ENCODE measurements at regions not wholly inside any gene's neighbourhood (a gene's known extent, or its start where the extent isn't known, plus 50 kb on each side); places are given as distances from the start of the nearest gene placed in this dataset.

GRCh38 chr4:130563185-130563888, 1467.4 kb downstream of the C4orf33 start:
- Histone ChIP-seq H3K4me3 (ENCODE audit: low read length) (no peak overlapping the region), H2AFZ (ENCODE audit: low read depth, low read length) (no peak overlapping the region), H3K9ac (ENCODE audit: low read length) (no peak overlapping the region), H3K79me2 (ENCODE audit: low read length) (no peaks in the 10 kb centered on the region), H3K4me2 (ENCODE audit: low read length) (no peak overlapping the region), H3K4me1 (ENCODE audit: low read length) (no peaks in the 10 kb centered on the region), H3K27me3 (ENCODE audit: low read depth, low read length) (no peaks in the 10 kb centered on the region), H3K36me3 (replicated peaks; ENCODE audit: low read depth, low read length) (no peaks in the 10 kb centered on the region), H3K9me3 (ENCODE audit: insufficient read depth, low read length) (no peaks in the 10 kb centered on the region), H4K20me1 (ENCODE audit: insufficient read depth, low read length) (no peaks in the 10 kb centered on the region), H3K27ac (ENCODE audit: low read length) (no peak overlapping the region)
- TF ChIP-seq CTCF (IDR thresholded peaks at IDR 0.05; ENCODE audit: low read depth, low read length) (peak; percentile 33), EZH2phosphoT487 (IDR thresholded peaks at IDR 0.05; ENCODE audit: low read depth) (no peak)

GRCh38 chr4:130563889-130564418, 1468.0 kb downstream of the C4orf33 start:
- no peak for TF ChIP-seq EZH2phosphoT487 (IDR thresholded peaks at IDR 0.05; ENCODE audit: low read depth)
- TF ChIP-seq CTCF (IDR thresholded peaks at IDR 0.05; ENCODE audit: low read depth, low read length), result no peak
- H3K4me1 ChIP-seq (ENCODE audit: low read length), result no peaks in the 10 kb centered on the region
- H3K79me2 ChIP-seq (ENCODE audit: low read length), result no peaks in the 10 kb centered on the region
- H3K9me3 ChIP-seq (ENCODE audit: insufficient read depth, low read length), result peaks cover 6% of the 10 kb centered on the region; the same call in 1 of the 2 replicates
- no peak overlapping the region for H3K4me2 ChIP-seq (ENCODE audit: low read length)
- H3K36me3 ChIP-seq (replicated peaks; ENCODE audit: low read depth, low read length), result no peaks in the 10 kb centered on the region
- no peaks in the 10 kb centered on the region for H3K27me3 ChIP-seq (ENCODE audit: low read depth, low read length)
- H2AFZ ChIP-seq (ENCODE audit: low read depth, low read length), result no peak overlapping the region
- H3K9ac ChIP-seq (ENCODE audit: low read length), result no peak overlapping the region
- H3K27ac ChIP-seq (ENCODE audit: low read length), result no peak overlapping the region
- no peak overlapping the region for H3K4me3 ChIP-seq (ENCODE audit: low read length)
- no peaks in the 10 kb centered on the region for H4K20me1 ChIP-seq (ENCODE audit: insufficient read depth, low read length)

GRCh38 chr4:130568746-130569145, 1472.8 kb downstream of the C4orf33 start:
- H3K4me3 ChIP-seq (ENCODE audit: low read length), result no peak overlapping the region
- no peak overlapping the region for H3K9ac ChIP-seq (ENCODE audit: low read length)
- H3K36me3 ChIP-seq (replicated peaks; ENCODE audit: low read depth, low read length), result no peaks in the 10 kb centered on the region
- no peaks in the 10 kb centered on the region for H4K20me1 ChIP-seq (ENCODE audit: insufficient read depth, low read length)
- H3K4me1 ChIP-seq (ENCODE audit: low read length), result peaks cover 5% of the 10 kb centered on the region; the same call in 1 of the 2 replicates
- no peak overlapping the region for H2AFZ ChIP-seq (ENCODE audit: low read depth, low read length)
- peaks cover 7% of the 10 kb centered on the region; the same call in 1 of the 2 replicates for H3K9me3 ChIP-seq (ENCODE audit: insufficient read depth, low read length)
- no peak for TF ChIP-seq EZH2phosphoT487 (IDR thresholded peaks at IDR 0.05; ENCODE audit: low read depth)
- no peak for TF ChIP-seq CTCF (IDR thresholded peaks at IDR 0.05; ENCODE audit: low read depth, low read length)
- H3K27ac ChIP-seq (ENCODE audit: low read length), result no peak overlapping the region
- H3K27me3 ChIP-seq (ENCODE audit: low read depth, low read length), result no peaks in the 10 kb centered on the region
- no peaks in the 10 kb centered on the region for H3K79me2 ChIP-seq (ENCODE audit: low read length)
- H3K4me2 ChIP-seq (ENCODE audit: low read length), result no peak overlapping the region

- no peaks in the 10 kb centered on the region for H3K79me2 ChIP-seq (ENCODE audit: low read length)
- H3K27me3 ChIP-seq (ENCODE audit: low read depth, low read length), result no peaks in the 10 kb centered on the region
- no peak overlapping the region for H3K4me2 ChIP-seq (ENCODE audit: low read length)
- H2AFZ ChIP-seq (ENCODE audit: low read depth, low read length), result peak overlapping the region; percentile 69
- no peak overlapping the region for H3K9ac ChIP-seq (ENCODE audit: low read length)
- peaks cover 7% of the 10 kb centered on the region; the same call in 1 of the 2 replicates for H3K4me1 ChIP-seq (ENCODE audit: low read length)
- TF ChIP-seq CTCF (IDR thresholded peaks at IDR 0.05; ENCODE audit: low read depth, low read length), result no peak
- no peak for TF ChIP-seq EZH2phosphoT487 (IDR thresholded peaks at IDR 0.05; ENCODE audit: low read depth)
- H3K9me3 ChIP-seq (ENCODE audit: insufficient read depth, low read length), result peaks cover 4% of the 10 kb centered on the region; the same call in 1 of the 2 replicates
- no peaks in the 10 kb centered on the region for H4K20me1 ChIP-seq (ENCODE audit: insufficient read depth, low read length)
- no peak overlapping the region for H3K27ac ChIP-seq (ENCODE audit: low read length)
- no peak overlapping the region for H3K4me3 ChIP-seq (ENCODE audit: low read length)
- H3K36me3 ChIP-seq (replicated peaks; ENCODE audit: low read depth, low read length), result no peaks in the 10 kb centered on the region
These were observed 1477.8 kb downstream of the C4orf33 start for GRCh38 chr4:130573742-130574141.

Data from OCI-LY3 (cell line).